ENCODE measurements at regions not wholly inside any gene's neighbourhood (a gene's known extent, or its start where the extent isn't known, plus 50 kb on each side); places are given as distances from the start of the nearest gene placed in this dataset.

- DNase-seq (no peak), ATAC-seq (no peak)
- Histone ChIP-seq H3K36me3 (no peaks in the 10 kb centered on the region), H3K4me1 (no peaks in the 10 kb centered on the region), H3K27ac (no peak overlapping the region), H3K9me3 (no peaks in the 10 kb centered on the region), H3K27me3 (no peaks in the 10 kb centered on the region), H3K4me3 (no peak overlapping the region)
- TF ChIP-seq POLR2A (IDR thresholded peaks at IDR 0.05) (no peak), CTCF (IDR thresholded peaks at IDR 0.05) (no peak)
- intact Hi-C loops (cut with DNase I), result no loop called here
- WGBS (ENCODE audit: insufficient coverage, low coverage, low lambda C conversion rate, missing lambda C conversion rate), result 32% methylated on average over 5 of the region's 5 CpGs
Measured at GRCh38 chr15:98321896-98322295, 326.4 kb upstream of the IGF1R start.

- H3K4me3 ChIP-seq, result no peak overlapping the region
- no peaks in the 10 kb centered on the region for H3K36me3 ChIP-seq
- DNase-seq (no peak), ATAC-seq (no peak)
- no peaks in the 10 kb centered on the region for H3K9me3 ChIP-seq
- WGBS (ENCODE audit: insufficient coverage, low coverage, low lambda C conversion rate, missing lambda C conversion rate), result 46% methylated on average over 4 of the region's 4 CpGs
- intact Hi-C loops (cut with DNase I), result no loop called here
- TF ChIP-seq CTCF (IDR thresholded peaks at IDR 0.05) (no peak), POLR2A (IDR thresholded peaks at IDR 0.05) (no peak)
- H3K4me1 ChIP-seq, result no peaks in the 10 kb centered on the region
- H3K27ac ChIP-seq, result no peak overlapping the region
- H3K27me3 ChIP-seq, result no peaks in the 10 kb centered on the region
Measured at GRCh38 chr15:98322581-98322980, 325.8 kb upstream of the IGF1R start.

- DNase-seq (no peak), ATAC-seq (no peak)
- intact Hi-C loops (cut with DNase I), result no loop called here
- no peak overlapping the region for H3K4me3 ChIP-seq
- no peaks in the 10 kb centered on the region for H3K27me3 ChIP-seq
- no peaks in the 10 kb centered on the region for H3K4me1 ChIP-seq
- H3K27ac ChIP-seq, result no peak overlapping the region
- WGBS (ENCODE audit: insufficient coverage, low coverage, low lambda C conversion rate, missing lambda C conversion rate), result 31% methylated on average over 2 of the region's 2 CpGs
- H3K9me3 ChIP-seq, result no peaks in the 10 kb centered on the region
- TF ChIP-seq CTCF (IDR thresholded peaks at IDR 0.05), result no peak
- TF ChIP-seq POLR2A (IDR thresholded peaks at IDR 0.05), result no peak
- no peaks in the 10 kb centered on the region for H3K36me3 ChIP-seq
Measured at GRCh38 chr15:98324341-98324970, 323.9 kb upstream of the IGF1R start.

- WGBS (ENCODE audit: insufficient coverage, low coverage, low lambda C conversion rate, missing lambda C conversion rate), result 38% methylated on average over 3 of the region's 5 CpGs
- DNase-seq (no peak), ATAC-seq (no peak)
- H3K36me3 ChIP-seq, result no peaks in the 10 kb centered on the region
- no peak overlapping the region for H3K4me3 ChIP-seq
- H3K4me1 ChIP-seq, result no peaks in the 10 kb centered on the region
- TF ChIP-seq POLR2A (IDR thresholded peaks at IDR 0.05) (no peak), CTCF (IDR thresholded peaks at IDR 0.05) (no peak)
- H3K27me3 ChIP-seq, result no peaks in the 10 kb centered on the region
- intact Hi-C loops (cut with DNase I), result no loop called here
- H3K9me3 ChIP-seq, result no peaks in the 10 kb centered on the region
- H3K27ac ChIP-seq, result no peak overlapping the region
Measured at GRCh38 chr15:98326804-98327203, 321.5 kb upstream of the IGF1R start.

GRCh38 chr15:98330258-98330657 lies 318.1 kb upstream of the IGF1R start:
- H3K4me3 ChIP-seq, result no peak overlapping the region
- ATAC-seq (no peak), DNase-seq (no peak)
- no peaks in the 10 kb centered on the region for H3K9me3 ChIP-seq
- TF ChIP-seq CTCF (IDR thresholded peaks at IDR 0.05) (no peak), POLR2A (IDR thresholded peaks at IDR 0.05) (no peak)
- WGBS (ENCODE audit: insufficient coverage, low coverage, low lambda C conversion rate, missing lambda C conversion rate), result 52% methylated on average over 7 of the region's 8 CpGs
- no peaks in the 10 kb centered on the region for H3K27me3 ChIP-seq
- no peak overlapping the region for H3K27ac ChIP-seq
- H3K4me1 ChIP-seq, result no peaks in the 10 kb centered on the region
- intact Hi-C loops (cut with DNase I), result no loop called here
- no peaks in the 10 kb centered on the region for H3K36me3 ChIP-seq
